ENCODE measurements at regions not wholly inside any gene's neighbourhood (a gene's known extent, or its start where the extent isn't known, plus 50 kb on each side); places are given as distances from the start of the nearest gene placed in this dataset.
A peak's percentile ranks its signal among the peaks of the same experiment; 100 is the strongest.

- H2AFZ ChIP-seq: no peak overlapping the region
- no peaks in the 10 kb centered on the region for H3K9me2 ChIP-seq (ENCODE audit: insufficient read depth)
- ChIA-PET POLR2A (ENCODE audit: unreplicated experiment) (no interaction called here), CTCF (interaction anchor here (0.7 kb wide), 1 partner anchor 1036 kb away, joined by 3 read pairs; no protein-coding TSS in a partner anchor)
- TF ChIP-seq CTCF (conservative IDR thresholded peaks at IDR 0.05): no peak
- TF ChIP-seq EZH2 (IDR thresholded peaks at IDR 0.05; ENCODE audit: low read depth): no peak
- no peaks in the 10 kb centered on the region for H3K27me3 ChIP-seq (ENCODE audit: insufficient read depth, low read depth)
- no peak for DNase-seq
- no peaks in the 10 kb centered on the region for H3K79me2 ChIP-seq (ENCODE audit: low read depth)
- H3K4me1 ChIP-seq (replicated peaks; ENCODE audit: insufficient read depth): peaks cover 4% of the 10 kb centered on the region; the same call in 1 of the 2 replicates
- H3K4me2 ChIP-seq: no peak overlapping the region
- BruUV-seq (replicated peaks): no TSS peak
- 0 out of 2 replicates have a peak, but pooled peaks cover under 1% of the 10 kb centered on the region for H3K9me3 ChIP-seq (ENCODE audit: insufficient read depth, low read depth)
- intact Hi-C loops (cut with micrococcal nuclease; ENCODE audit: unreplicated experiment): loop anchor here (2.0 to 10.0 kb wide), 6 partner anchors 364 to 1431 kb away; no protein-coding TSS in a partner anchor
- no peak overlapping the region for H3K27ac ChIP-seq
- H3K36me3 ChIP-seq (ENCODE audit: low read depth): no peaks in the 10 kb centered on the region
- no peaks in the 10 kb centered on the region for H4K20me1 ChIP-seq (ENCODE audit: insufficient read depth)
- no peaks in the 10 kb centered on the region for H3F3A ChIP-seq (ENCODE audit: insufficient read depth, low read depth)
- no peak overlapping the region for H3K4me3 ChIP-seq
Measured at GRCh38 chr13:90866006-90866405, 481.5 kb upstream of the MIR17HG start.

- ChIA-PET CTCF (interaction anchor here (0.6 to 1.1 kb wide), 4 partner anchors 101 to 812 kb away, joined by 3 to 8 read pairs (median 4); no protein-coding TSS in a partner anchor), POLR2A (ENCODE audit: unreplicated experiment) (no interaction called here)
- H3K9me3 ChIP-seq (ENCODE audit: insufficient read depth, low read depth): no peaks in the 10 kb centered on the region
- H3K79me2 ChIP-seq (ENCODE audit: low read depth): no peaks in the 10 kb centered on the region
- H2AFZ ChIP-seq: no peak overlapping the region
- H3K9me2 ChIP-seq (ENCODE audit: insufficient read depth): no peaks in the 10 kb centered on the region
- no peak overlapping the region for H3K4me2 ChIP-seq
- BruUV-seq (replicated peaks): no TSS peak
- no peak overlapping the region for H3K4me3 ChIP-seq
- no peaks in the 10 kb centered on the region for H4K20me1 ChIP-seq (ENCODE audit: insufficient read depth)
- H3K36me3 ChIP-seq (ENCODE audit: low read depth): no peaks in the 10 kb centered on the region
- no peaks in the 10 kb centered on the region for H3F3A ChIP-seq (ENCODE audit: insufficient read depth, low read depth)
- TF ChIP-seq CTCF (conservative IDR thresholded peaks at IDR 0.05) (peak; percentile 81), EZH2 (IDR thresholded peaks at IDR 0.05; ENCODE audit: low read depth) (no peak)
- no peaks in the 10 kb centered on the region for H3K27me3 ChIP-seq (ENCODE audit: insufficient read depth, low read depth)
- H3K27ac ChIP-seq: no peak overlapping the region
- peak; percentile 64 to 73 for DNase-seq
- peaks cover 4% of the 10 kb centered on the region; the same call in 1 of the 2 replicates for H3K4me1 ChIP-seq (replicated peaks; ENCODE audit: insufficient read depth)
- intact Hi-C loops (cut with micrococcal nuclease; ENCODE audit: unreplicated experiment): loop anchor here (2.0 to 10.0 kb wide), 6 partner anchors 365 to 1433 kb away; no protein-coding TSS in a partner anchor
Measured at GRCh38 chr13:90867336-90867683, 480.2 kb upstream of the MIR17HG start.

GRCh38 chr13:90868321-90868920 lies 479.1 kb upstream of the MIR17HG start:
- Histone ChIP-seq H3K79me2 (ENCODE audit: low read depth) (no peaks in the 10 kb centered on the region), H3K27ac (no peak overlapping the region), H4K20me1 (ENCODE audit: insufficient read depth) (no peaks in the 10 kb centered on the region), H2AFZ (no peak overlapping the region), H3K4me1 (replicated peaks; ENCODE audit: insufficient read depth) (peaks cover 4% of the 10 kb centered on the region; the same call in 1 of the 2 replicates), H3F3A (ENCODE audit: insufficient read depth, low read depth) (no peaks in the 10 kb centered on the region), H3K36me3 (ENCODE audit: low read depth) (no peaks in the 10 kb centered on the region), H3K4me3 (no peak overlapping the region), H3K27me3 (ENCODE audit: insufficient read depth, low read depth) (no peaks in the 10 kb centered on the region), H3K4me2 (no peak overlapping the region), H3K9me3 (ENCODE audit: insufficient read depth, low read depth) (no peaks in the 10 kb centered on the region), H3K9me2 (ENCODE audit: insufficient read depth) (no peaks in the 10 kb centered on the region)
- POLR2A ChIA-PET (ENCODE audit: unreplicated experiment): no interaction called here
- peak; percentile 89 for TF ChIP-seq CTCF (conservative IDR thresholded peaks at IDR 0.05)
- TF ChIP-seq EZH2 (IDR thresholded peaks at IDR 0.05; ENCODE audit: low read depth): no peak
- intact Hi-C loops (cut with micrococcal nuclease; ENCODE audit: unreplicated experiment): loop anchor here (5.0 to 10.0 kb wide), 5 partner anchors 366 to 1434 kb away; no protein-coding TSS in a partner anchor
- peak in 1 of 2 experiments; percentile 13 for DNase-seq
- no TSS peak for BruUV-seq (replicated peaks)
- CTCF ChIA-PET: interaction anchor here (0.9 kb wide), 1 partner anchor 100 kb away, joined by 3 read pairs; no protein-coding TSS in a partner anchor
